ENCODE measurements at regions not wholly inside any gene's neighbourhood (a gene's known extent, or its start where the extent isn't known, plus 50 kb on each side); places are given as distances from the start of the nearest gene placed in this dataset.

DNA sequence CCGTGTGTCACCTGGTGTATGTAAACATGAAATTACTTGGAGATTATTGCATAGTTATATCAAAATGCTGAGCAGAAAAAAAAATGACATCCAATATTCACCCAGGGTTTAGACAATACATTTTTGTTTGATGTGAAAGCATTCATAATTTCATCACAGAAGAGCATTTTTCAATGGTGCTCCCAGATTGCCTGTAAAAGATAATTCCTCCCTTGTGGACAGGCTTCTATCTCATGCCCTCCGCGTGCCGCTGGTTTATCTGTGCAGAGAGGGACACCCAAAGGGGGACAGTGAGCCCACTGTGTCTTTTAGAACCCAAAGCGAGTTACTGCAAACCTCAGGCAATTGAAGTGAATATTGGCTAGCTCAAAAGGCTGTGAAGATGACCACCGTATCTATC, 126.2 kb upstream of the KLF6 start:
- Mint-ChIP-seq H3K4me3 (no peak overlapping the region), H3K27ac (peak overlapping the region; percentile 93), H3K4me1 (peaks cover 12% of the 10 kb centered on the region), H3K27me3 (ENCODE audit: low read depth) (no peaks in the 10 kb centered on the region), H3K9me3 (peaks cover 3% of the 10 kb centered on the region), H3K36me3 (no peaks in the 10 kb centered on the region)
- no peak for DNase-seq (ENCODE audit: low spot score in 2 of 2, unreplicated experiment in 2 of 2)
- TF ChIP-seq, protein P1, sequence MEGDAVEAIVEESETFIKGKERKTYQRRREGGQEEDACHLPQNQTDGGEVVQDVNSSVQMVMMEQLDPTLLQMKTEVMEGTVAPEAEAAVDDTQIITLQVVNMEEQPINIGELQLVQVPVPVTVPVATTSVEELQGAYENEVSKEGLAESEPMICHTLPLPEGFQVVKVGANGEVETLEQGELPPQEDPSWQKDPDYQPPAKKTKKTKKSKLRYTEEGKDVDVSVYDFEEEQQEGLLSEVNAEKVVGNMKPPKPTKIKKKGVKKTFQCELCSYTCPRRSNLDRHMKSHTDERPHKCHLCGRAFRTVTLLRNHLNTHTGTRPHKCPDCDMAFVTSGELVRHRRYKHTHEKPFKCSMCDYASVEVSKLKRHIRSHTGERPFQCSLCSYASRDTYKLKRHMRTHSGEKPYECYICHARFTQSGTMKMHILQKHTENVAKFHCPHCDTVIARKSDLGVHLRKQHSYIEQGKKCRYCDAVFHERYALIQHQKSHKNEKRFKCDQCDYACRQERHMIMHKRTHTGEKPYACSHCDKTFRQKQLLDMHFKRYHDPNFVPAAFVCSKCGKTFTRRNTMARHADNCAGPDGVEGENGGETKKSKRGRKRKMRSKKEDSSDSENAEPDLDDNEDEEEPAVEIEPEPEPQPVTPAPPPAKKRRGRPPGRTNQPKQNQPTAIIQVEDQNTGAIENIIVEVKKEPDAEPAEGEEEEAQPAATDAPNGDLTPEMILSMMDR (IDR thresholded peaks at IDR 0.05; ENCODE audit: unreplicated experiment), result no peak

GRCh38 chr10:3909339-3909738, 124.3 kb upstream of the KLF6 start:
- H3K4me1 Mint-ChIP-seq, result peaks cover 12% of the 10 kb centered on the region
- no peak overlapping the region for H3K27ac Mint-ChIP-seq

GRCh38 chr10:3908183-3908582, 123.2 kb upstream of the KLF6 start:
- no peak overlapping the region for H3K4me3 Mint-ChIP-seq
- no peaks in the 10 kb centered on the region for H3K36me3 Mint-ChIP-seq
- no peak overlapping the region for H3K27ac Mint-ChIP-seq
- TF ChIP-seq, protein P1 (IDR thresholded peaks at IDR 0.05; ENCODE audit: unreplicated experiment), result no peak
- DNase-seq (ENCODE audit: low spot score in 2 of 2, unreplicated experiment in 2 of 2), result no peak
- H3K4me1 Mint-ChIP-seq, result peaks cover 12% of the 10 kb centered on the region
- H3K9me3 Mint-ChIP-seq, result peaks cover 12% of the 10 kb centered on the region
- H3K27me3 Mint-ChIP-seq (ENCODE audit: low read depth), result no peaks in the 10 kb centered on the region

More at GRCh38 chr10:3909339-3909738, 124.3 kb upstream of the KLF6 start:
- TF ChIP-seq, protein P1 (IDR thresholded peaks at IDR 0.05; ENCODE audit: unreplicated experiment), result no peak
- DNase-seq (ENCODE audit: low spot score in 2 of 2, unreplicated experiment in 2 of 2), result no peak
- no peaks in the 10 kb centered on the region for H3K27me3 Mint-ChIP-seq (ENCODE audit: low read depth)
- H3K4me3 Mint-ChIP-seq, result no peak overlapping the region
- no peaks in the 10 kb centered on the region for H3K36me3 Mint-ChIP-seq
- H3K9me3 Mint-ChIP-seq, result peaks cover 11% of the 10 kb centered on the region

DNA sequence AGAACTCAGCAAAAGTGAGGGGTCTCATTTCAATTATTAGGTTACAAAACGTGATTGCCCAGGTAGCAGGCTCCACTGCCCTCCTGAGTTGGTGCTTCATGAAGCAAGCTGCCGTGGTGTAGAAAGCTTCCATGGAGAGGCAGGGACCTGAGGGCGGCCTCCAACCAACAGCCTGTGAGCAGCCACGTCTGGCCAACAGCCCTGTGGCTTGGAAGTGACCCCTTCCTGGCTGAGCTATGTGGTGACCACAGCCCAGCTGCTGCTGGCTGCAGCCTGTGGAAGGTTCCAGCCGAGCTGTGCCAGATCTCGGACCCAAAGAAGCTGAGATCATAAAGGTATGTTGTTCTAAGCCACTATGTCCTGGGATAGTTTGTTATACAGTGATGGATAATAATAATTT, 122.5 kb upstream of the KLF6 start:
- Mint-ChIP-seq H3K4me3 (no peak overlapping the region), H3K27ac (no peak overlapping the region), H3K9me3 (peaks cover 12% of the 10 kb centered on the region), H3K4me1 (peaks cover 15% of the 10 kb centered on the region), H3K36me3 (no peaks in the 10 kb centered on the region), H3K27me3 (ENCODE audit: low read depth) (no peaks in the 10 kb centered on the region)
- no peak for DNase-seq (ENCODE audit: low spot score in 2 of 2, unreplicated experiment in 2 of 2)
- TF ChIP-seq, protein P1 (IDR thresholded peaks at IDR 0.05; ENCODE audit: unreplicated experiment), result no peak

GRCh38 chr10:3906511-3907111, 121.6 kb upstream of the KLF6 start:
- peaks cover 9% of the 10 kb centered on the region for H3K4me1 Mint-ChIP-seq
- no peak overlapping the region for H3K4me3 Mint-ChIP-seq
- TF ChIP-seq, protein P1 (IDR thresholded peaks at IDR 0.05; ENCODE audit: unreplicated experiment), result no peak
- H3K27me3 Mint-ChIP-seq (ENCODE audit: low read depth), result no peaks in the 10 kb centered on the region
- H3K27ac Mint-ChIP-seq, result no peak overlapping the region
- H3K36me3 Mint-ChIP-seq, result no peaks in the 10 kb centered on the region
- DNase-seq (ENCODE audit: low spot score in 2 of 2, unreplicated experiment in 2 of 2), result no peak
- H3K9me3 Mint-ChIP-seq, result peaks cover 12% of the 10 kb centered on the region
